GM12878 (cell line): ENCODE measurements at regions not wholly inside any gene's neighbourhood (a gene's known extent, or its start where the extent isn't known, plus 50 kb on each side); places are given as distances from the start of the nearest gene placed in this dataset.

Experiments used
- ATAC-seq: fragments of 200-7000 bp; cut with Tn5 transposase; 3 replicates; pipeline ENCODE4 v1.9.1; 2020; ENCODE audit warnings: mild to moderate bottlenecking, moderate library complexity
- BruUV-seq: library from RNA; stranded (reverse); fragments of 400-500 nt; replicated peaks from 2 replicates; lab custom pipeline; 2021; lab: Mats Ljungman, UMichigan
- CTCF ChIA-PET: fragments of 300-600 bp; sonication (Branson Sonifier 250); formaldehyde crosslinking; extraction: SDS; loops from one replicate; lab custom pipeline; 2021; ENCODE audit warnings: inconsistent platforms; lab: Yijun Ruan, JAX
- POLR2A ChIA-PET: fragments of 350-600 bp; formaldehyde crosslinking; extraction: SDS; loops from one replicate; lab custom pipeline; 2021; ENCODE audit warnings: inconsistent platforms; lab: Charles Lee
- RAD21 ChIA-PET: fragments of 300-600 bp; sonication (Branson Sonifier 250); formaldehyde crosslinking; loops from one replicate; lab custom pipeline; 2023; ENCODE audit warnings: antibody characterized with exemption; ENCODE audit not compliant: unreplicated experiment; lab: Charles Lee
- SMC1A ChIA-PET: fragments of 300-600 bp; sonication (Branson Sonifier 250); formaldehyde crosslinking; loops from one replicate; lab custom pipeline; 2023; ENCODE audit not compliant: unreplicated experiment, uncharacterized antibody; lab: Charles Lee
- DNase-seq: peaks from one replicate; pipeline ENCODE4 v3.0.0-alpha.2; 2011; ENCODE audit warnings: low read depth, low spot score
- FAIRE-seq: peaks from 3 replicates; lab custom pipeline; 2011; peaks lifted over from hg19 to GRCh38; lab: Jason Lieb, UNC
- H2AFZ ChIP-seq: 2 replicates; pipeline ENCODE4 v1.6.0; 2011; ENCODE audit warnings: low read depth, low read length, control low read depth; ENCODE audit not compliant: control insufficient read depth
- H3K27ac ChIP-seq: 2 replicates; pipeline ENCODE4 v1.5.1; 2011; ENCODE audit warnings: control low read depth; ENCODE audit not compliant: control insufficient read depth, insufficient read depth
- H3K27me3 ChIP-seq, 2 experiments: replicated peaks in 1 of 2; 2 replicates each; pipeline versions ENCODE4 v1.6.0 to v1.6.1; 2011; ENCODE audit warnings: low read length in 1 of 2; ENCODE audit not compliant: control insufficient read depth in 2 of 2, insufficient read depth in 2 of 2
- H3K36me3 ChIP-seq, 2 experiments: 2 replicates each; pipeline ENCODE4 v1.5.1; 2011; ENCODE audit warnings: low read length in 1 of 2; ENCODE audit not compliant: control insufficient read depth in 2 of 2, insufficient read depth in 2 of 2
- H3K4me1 ChIP-seq: 2 replicates; pipeline ENCODE4 v1.6.1; 2011; ENCODE audit warnings: mild to moderate bottlenecking, low read length, moderate library complexity, mixed read lengths; ENCODE audit not compliant: control insufficient read depth, insufficient read depth
- H3K4me2 ChIP-seq: 2 replicates; pipeline ENCODE4 v1.6.0; 2011; ENCODE audit warnings: control low read depth; ENCODE audit not compliant: control insufficient read depth, insufficient read depth
- H3K4me3 ChIP-seq: fragments of 200-600 bp; sonication (generic); 2 replicates; pipeline ENCODE4 v1.5.1; 2016
- H3K79me2 ChIP-seq: 2 replicates; pipeline ENCODE4 v1.6.0; 2011; ENCODE audit warnings: low read length; ENCODE audit not compliant: control insufficient read depth, insufficient read depth
- H3K9ac ChIP-seq: 2 replicates; pipeline ENCODE4 v1.8.0; 2011; ENCODE audit warnings: low read length, control low read depth, mixed read lengths; ENCODE audit not compliant: control insufficient read depth, insufficient read depth
- H3K9me3 ChIP-seq: replicated peaks from 3 replicates; pipeline ENCODE4 v1.5.1; 2011; ENCODE audit warnings: mild to moderate bottlenecking, low read length; ENCODE audit not compliant: control insufficient read depth, insufficient read depth
- H4K20me1 ChIP-seq: 2 replicates; pipeline ENCODE4 v1.6.0; 2011; ENCODE audit not compliant: control insufficient read depth, insufficient read depth
- BRCA1 ChIP-seq: IDR thresholded peaks from 2 replicates; pipeline ENCODE4 v1.6.1; 2011; ENCODE audit warnings: low read depth, low read length, improper control_type of control experiment
- CBFB ChIP-seq: IDR thresholded peaks from 2 replicates; pipeline ENCODE4 v1.6.1; 2016; ENCODE audit warnings: antibody characterized with exemption, low read depth
- E4F1 ChIP-seq: fragments of 450-650 bp; IDR thresholded peaks from 2 replicates; pipeline ENCODE4 v1.6.1; 2018; ENCODE audit warnings: borderline replicate concordance, mild to moderate bottlenecking; ENCODE audit not compliant: partially characterized antibody
- EED ChIP-seq: sonication (generic); IDR thresholded peaks from 2 replicates; pipeline ENCODE4 v1.6.1; 2016; ENCODE audit warnings: antibody characterized with exemption, low read depth
- EGR1 ChIP-seq, 2 experiments: IDR thresholded peaks; 1 replicate in 1 of 2; 2 replicates in 1 of 2; pipeline ENCODE4 v1.6.1; 2011 to 2012; ENCODE audit warnings: low read depth in 2 of 2, low read length in 2 of 2, borderline replicate concordance in 1 of 2, mild to moderate bottlenecking in 1 of 2, moderate library complexity in 1 of 2
- IKZF2 ChIP-seq, 2 experiments: fragments of 450-650 bp; IDR thresholded peaks; 2 replicates each; pipeline ENCODE4 v1.6.1; 2017; ENCODE audit warnings: mild to moderate bottlenecking in 2 of 2, moderate library complexity in 2 of 2
- IRF5 ChIP-seq: fragments of 450-650 bp; IDR thresholded peaks from 2 replicates; pipeline ENCODE4 v1.6.1; 2017; ENCODE audit warnings: borderline replicate concordance
- KDM1A ChIP-seq: fragments of 200-600 bp; sonication (generic); IDR thresholded peaks from 2 replicates; pipeline ENCODE4 v1.6.1; 2016; ENCODE audit warnings: borderline replicate concordance
- MTA2 ChIP-seq: fragments of 450-650 bp; IDR thresholded peaks from 2 replicates; pipeline ENCODE4 v1.6.1; 2016; ENCODE audit warnings: low read depth, mild to moderate bottlenecking, moderate library complexity
- MXI1 ChIP-seq: fragments of 150-350 bp; IDR thresholded peaks from 2 replicates; pipeline ENCODE4 v1.6.1; 2011; ENCODE audit warnings: low read depth, mild to moderate bottlenecking, inconsistent platforms, low read length, improper control_type of control experiment
- MYB ChIP-seq: fragments of 150-350 bp; IDR thresholded peaks from 2 replicates; pipeline ENCODE4 v1.6.1; 2014; ENCODE audit warnings: mild to moderate bottlenecking, low read depth, low read length, borderline replicate concordance
- MYC ChIP-seq: IDR thresholded peaks from 2 replicates; pipeline ENCODE4 v1.6.1; 2011; ENCODE audit warnings: mild to moderate bottlenecking, low read length, moderate library complexity, inconsistent platforms; ENCODE audit not compliant: insufficient read depth, insufficient replicate concordance, insufficient read length, severe bottlenecking
- NKRF ChIP-seq: fragments of 450-650 bp; conservative IDR thresholded peaks from 2 replicates; pipeline ENCODE4 v1.6.1; 2017; ENCODE audit warnings: mild to moderate bottlenecking, moderate library complexity
- PML ChIP-seq: IDR thresholded peaks from 2 replicates; pipeline ENCODE4 v1.6.1; 2012; ENCODE audit warnings: low read length, inconsistent platforms
- POU2F2 ChIP-seq: IDR thresholded peaks from 3 replicates; pipeline ENCODE4 v1.6.1; 2011; ENCODE audit warnings: low read depth, mild to moderate bottlenecking, low read length, borderline replicate concordance
- REST ChIP-seq: IDR thresholded peaks from 2 replicates; pipeline ENCODE4 v1.6.1; 2012; ENCODE audit warnings: mild to moderate bottlenecking, low read depth, low read length
- ZNF274 ChIP-seq: IDR thresholded peaks from one replicate; pipeline ENCODE4 v1.8.0; 2011; ENCODE audit not compliant: insufficient read length, insufficient read depth
- WGBS: methylation state at CpG from one replicate; pipeline ENCODE4 v1.1.6; 2016; ENCODE audit warnings: low lambda C conversion rate; ENCODE audit not compliant: insufficient replicate concordance, insufficient coverage; ENCODE audit errors: missing lambda C conversion rate; 5-methylcytosine and 5-hydroxymethylcytosine counted together
- in situ Hi-C: fragments of 300-500 bp; cut with MboI; formaldehyde crosslinking; loops from 9 replicates; pipeline ENCODE4 v1.14.3; 2018; ENCODE audit warnings: mixed read lengths
- intact Hi-C: fragments of 100-400 bp; cut with micrococcal nuclease; formaldehyde crosslinking; loops from one replicate; pipeline ENCODE4 v1.14.2; 2022; ENCODE audit not compliant: unreplicated experiment

GRCh38 chr6:8651998-8652397 is 216.7 kb upstream of the SLC35B3 start:
- ChIA-PET RAD21 (no interaction called here), POLR2A (no interaction called here), CTCF (no interaction called here), SMC1A (no interaction called here)
- Histone ChIP-seq H3K79me2 (no peaks in the 10 kb centered on the region), H3K27me3 (no peaks in the 10 kb centered on the region), H3K36me3 (no peaks in the 10 kb centered on the region), H3K9me3 (no peaks in the 10 kb centered on the region), H2AFZ (no peak overlapping the region), H3K9ac (no peak overlapping the region), H3K4me3 (no peak overlapping the region), H3K4me2 (no peak overlapping the region), H4K20me1 (no peaks in the 10 kb centered on the region), H3K4me1 (no peaks in the 10 kb centered on the region), H3K27ac (no peak overlapping the region)
- no peak for DNase-seq
- intact Hi-C loops = no loop called here
- WGBS = 7% methylated on average over 4 of the region's 4 CpGs
- ATAC-seq = no peak
- no peak for FAIRE-seq
- TF ChIP-seq CBFB (no peak), IRF5 (no peak), POU2F2 (no peak), IKZF2 (IDR thresholded peaks at IDR 0.05) (no peak), REST (no peak), MYB (no peak), MTA2 (no peak), PML (no peak), E4F1 (no peak), NKRF (no peak), MYC (no peak), MXI1 (no peak), BRCA1 (no peak), EED (no peak), ZNF274 (no peak), EGR1 (IDR thresholded peaks at IDR 0.05; ENCODE audit: borderline replicate concordance in 1 of 2, low read depth in 2 of 2, low read length in 2 of 2) (no peak), KDM1A (no peak)
- in situ Hi-C loops = no loop called here
- BruUV-seq = no TSS peak
